Uterus (tissue), 2 donors: ENCODE measurements at regions not wholly inside any gene's neighbourhood (a gene's known extent, or its start where the extent isn't known, plus 50 kb on each side); places are given as distances from the start of the nearest gene placed in this dataset.

Experiments
- POLR2A ChIP-seq, 2 donors: fragments of 450-650 bp; IDR thresholded peaks; one replicate each; pipeline ENCODE4 v1.6.1; 2016; ENCODE audit warnings: antibody characterized with exemption in 2 of 2, mild to moderate bottlenecking in 1 of 2, moderate library complexity in 1 of 2
- TF ChIP-seq, protein P1 (sequence below), 4 experiments: fragments of 200-600 bp in 2 of 4; fragments of 450-650 bp in 2 of 4; sonication (generic) in 2 of 4; IDR thresholded peaks; one replicate each; pipeline ENCODE4 v1.5.1; 2016 to 2019; ENCODE audit warnings: antibody characterized with exemption in 4 of 4, mild to moderate bottlenecking in 2 of 4, moderate library complexity in 1 of 4

DNA sequence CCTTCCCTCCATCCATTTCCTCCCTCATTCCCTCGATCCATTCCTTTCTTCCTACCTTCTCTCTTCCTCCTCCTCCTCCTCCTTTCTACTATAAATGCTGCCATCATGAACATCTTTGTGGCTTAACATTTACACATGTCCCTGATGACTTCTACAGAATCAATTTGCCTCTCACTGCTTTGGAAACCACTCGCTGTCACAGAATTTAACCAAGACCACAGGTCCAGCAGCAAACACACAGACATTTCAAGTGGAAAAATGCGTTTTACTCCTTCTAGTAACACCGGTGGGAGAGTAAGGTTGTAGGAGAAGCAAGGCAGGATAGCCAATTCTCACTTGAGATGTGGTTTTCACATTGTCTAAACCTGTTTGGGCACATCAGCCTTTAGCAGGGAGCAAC is 101.4 kb upstream of the LRIG1 start:
- TF ChIP-seq, protein P1, sequence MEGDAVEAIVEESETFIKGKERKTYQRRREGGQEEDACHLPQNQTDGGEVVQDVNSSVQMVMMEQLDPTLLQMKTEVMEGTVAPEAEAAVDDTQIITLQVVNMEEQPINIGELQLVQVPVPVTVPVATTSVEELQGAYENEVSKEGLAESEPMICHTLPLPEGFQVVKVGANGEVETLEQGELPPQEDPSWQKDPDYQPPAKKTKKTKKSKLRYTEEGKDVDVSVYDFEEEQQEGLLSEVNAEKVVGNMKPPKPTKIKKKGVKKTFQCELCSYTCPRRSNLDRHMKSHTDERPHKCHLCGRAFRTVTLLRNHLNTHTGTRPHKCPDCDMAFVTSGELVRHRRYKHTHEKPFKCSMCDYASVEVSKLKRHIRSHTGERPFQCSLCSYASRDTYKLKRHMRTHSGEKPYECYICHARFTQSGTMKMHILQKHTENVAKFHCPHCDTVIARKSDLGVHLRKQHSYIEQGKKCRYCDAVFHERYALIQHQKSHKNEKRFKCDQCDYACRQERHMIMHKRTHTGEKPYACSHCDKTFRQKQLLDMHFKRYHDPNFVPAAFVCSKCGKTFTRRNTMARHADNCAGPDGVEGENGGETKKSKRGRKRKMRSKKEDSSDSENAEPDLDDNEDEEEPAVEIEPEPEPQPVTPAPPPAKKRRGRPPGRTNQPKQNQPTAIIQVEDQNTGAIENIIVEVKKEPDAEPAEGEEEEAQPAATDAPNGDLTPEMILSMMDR (IDR thresholded peaks at IDR 0.05): no peak
- no peak for TF ChIP-seq POLR2A (IDR thresholded peaks at IDR 0.05)
